Neural progenitor cell (in vitro differentiated cells): ENCODE measurements at regions not wholly inside any gene's neighbourhood (a gene's known extent, or its start where the extent isn't known, plus 50 kb on each side); places are given as distances from the start of the nearest gene placed in this dataset.

ENCODE experiments used
- EZH2 ChIP-seq: fragments of 200-600 bp; sonication (generic); IDR thresholded peaks from 2 replicates; pipeline ENCODE4 v1.6.1; 2017; ENCODE audit warnings: antibody characterized with exemption, mild to moderate bottlenecking, moderate library complexity
- EZH2phosphoT487 ChIP-seq: fragments of 200-600 bp; sonication (generic); IDR thresholded peaks from 2 replicates; pipeline ENCODE4 v1.6.1; 2017; ENCODE audit warnings: antibody characterized with exemption
- TF ChIP-seq, protein P1 (sequence below): fragments of 200-600 bp; sonication (generic); IDR thresholded peaks from 2 replicates; pipeline ENCODE4 v1.5.1; 2017; ENCODE audit warnings: antibody characterized with exemption, mild to moderate bottlenecking

DNA sequence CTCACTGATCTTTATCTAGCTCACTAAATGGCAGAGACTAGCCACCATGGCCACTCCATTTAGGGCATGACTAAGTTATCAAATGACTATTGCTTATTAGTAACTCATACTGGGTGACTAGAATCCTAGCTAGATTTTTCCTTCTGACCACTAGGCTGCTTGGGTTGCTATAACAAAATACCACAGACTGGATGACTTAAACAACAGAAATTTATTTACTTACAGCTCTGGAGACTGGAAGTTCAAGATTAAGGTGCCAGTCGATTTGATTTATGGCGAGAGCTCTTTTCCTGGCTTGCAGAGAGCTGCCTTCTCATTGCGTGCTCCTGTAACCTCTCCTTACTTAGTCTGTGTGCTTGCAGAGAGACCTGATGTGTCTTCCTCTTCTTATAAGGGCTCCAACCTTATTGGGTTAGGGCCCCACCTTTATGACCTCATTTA lies 55.0 kb upstream of the APC start:
- TF ChIP-seq, protein P1, sequence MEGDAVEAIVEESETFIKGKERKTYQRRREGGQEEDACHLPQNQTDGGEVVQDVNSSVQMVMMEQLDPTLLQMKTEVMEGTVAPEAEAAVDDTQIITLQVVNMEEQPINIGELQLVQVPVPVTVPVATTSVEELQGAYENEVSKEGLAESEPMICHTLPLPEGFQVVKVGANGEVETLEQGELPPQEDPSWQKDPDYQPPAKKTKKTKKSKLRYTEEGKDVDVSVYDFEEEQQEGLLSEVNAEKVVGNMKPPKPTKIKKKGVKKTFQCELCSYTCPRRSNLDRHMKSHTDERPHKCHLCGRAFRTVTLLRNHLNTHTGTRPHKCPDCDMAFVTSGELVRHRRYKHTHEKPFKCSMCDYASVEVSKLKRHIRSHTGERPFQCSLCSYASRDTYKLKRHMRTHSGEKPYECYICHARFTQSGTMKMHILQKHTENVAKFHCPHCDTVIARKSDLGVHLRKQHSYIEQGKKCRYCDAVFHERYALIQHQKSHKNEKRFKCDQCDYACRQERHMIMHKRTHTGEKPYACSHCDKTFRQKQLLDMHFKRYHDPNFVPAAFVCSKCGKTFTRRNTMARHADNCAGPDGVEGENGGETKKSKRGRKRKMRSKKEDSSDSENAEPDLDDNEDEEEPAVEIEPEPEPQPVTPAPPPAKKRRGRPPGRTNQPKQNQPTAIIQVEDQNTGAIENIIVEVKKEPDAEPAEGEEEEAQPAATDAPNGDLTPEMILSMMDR, result no peak
- no peak for TF ChIP-seq EZH2
- TF ChIP-seq EZH2phosphoT487, result no peak
